Spleen (tissue), 7 donors: ENCODE measurements at regions not wholly inside any gene's neighbourhood (a gene's known extent, or its start where the extent isn't known, plus 50 kb on each side); places are given as distances from the start of the nearest gene placed in this dataset.

Experiments
- CTCF ChIP-seq, 11 experiments: fragments of 200-600 bp in 7 of 11; fragments of 450-650 bp in 4 of 11; sonication (generic) in 4 of 11; IDR thresholded peaks in 8 of 11; conservative IDR thresholded peaks in 3 of 11; 1 replicate in 7 of 11; 2 replicates in 4 of 11; pipeline versions ENCODE4 v1.4.0 to v1.8.0; 2016 to 2021; ENCODE audit warnings: antibody characterized with exemption in 11 of 11, inconsistent platforms in 4 of 11, mild to moderate bottlenecking in 1 of 11
- POLR2A ChIP-seq, 3 donors: fragments of 450-650 bp; IDR thresholded peaks; one replicate each; pipeline ENCODE4 v1.5.1; 2017; ENCODE audit warnings: antibody characterized with exemption in 3 of 3, mild to moderate bottlenecking in 1 of 3
- donor health status: DM: no; HTN: no; CAD: no; lungs with moderate emphysema.
- donor health status: DM: no; HTN: no; CAD: no.
- donor health status: DM: no; HTN: no; CAD: no.

- TF ChIP-seq POLR2A (IDR thresholded peaks at IDR 0.05) (no peak), CTCF (IDR thresholded peaks at IDR 0.05 in 8 of 11, conservative IDR thresholded peaks at IDR 0.05 in 3 of 11) (no peak)
Measured at GRCh38 chr6:80940571-80940970, 811.9 kb downstream of the TENT5A start.
